ENCODE measurements at regions not wholly inside any gene's neighbourhood (a gene's known extent, or its start where the extent isn't known, plus 50 kb on each side); places are given as distances from the start of the nearest gene placed in this dataset.
"Not testable (repeated sequence)": the region's sequence is repeated elsewhere in the genome, so short reads cannot be mapped to it uniquely, and the experiment has no call there.

DNA sequence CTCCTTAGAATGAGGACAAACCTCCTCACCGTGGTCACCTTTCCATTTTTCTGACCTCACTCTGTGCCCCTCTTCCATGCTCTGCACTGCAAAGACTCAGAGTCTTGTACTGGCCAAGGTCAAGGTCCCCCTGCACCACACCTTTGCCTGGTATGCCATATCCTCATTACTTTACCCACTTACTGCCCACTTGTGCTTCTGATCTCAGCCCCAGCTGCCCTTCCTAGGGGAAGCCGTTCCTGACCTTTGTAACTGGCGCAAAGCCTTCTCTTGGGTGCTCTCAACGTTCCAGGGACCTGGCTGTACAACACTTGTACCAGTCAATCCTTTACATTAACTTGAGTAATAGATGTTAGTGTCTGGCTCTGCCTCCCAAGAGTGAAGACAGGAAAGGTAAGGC lies 256.0 kb downstream of the SV2B start:
- Mint-ChIP-seq H3K4me3 (no peak overlapping the region), H3K27ac (no peak overlapping the region), H3K27me3 (peaks cover 12% of the 10 kb centered on the region), H3K36me3 (no peaks in the 10 kb centered on the region), H3K4me1 (ENCODE audit: unreplicated experiment) (no peaks in the 10 kb centered on the region), H3K9me3 (no peaks in the 10 kb centered on the region)
- TF ChIP-seq, protein P1, sequence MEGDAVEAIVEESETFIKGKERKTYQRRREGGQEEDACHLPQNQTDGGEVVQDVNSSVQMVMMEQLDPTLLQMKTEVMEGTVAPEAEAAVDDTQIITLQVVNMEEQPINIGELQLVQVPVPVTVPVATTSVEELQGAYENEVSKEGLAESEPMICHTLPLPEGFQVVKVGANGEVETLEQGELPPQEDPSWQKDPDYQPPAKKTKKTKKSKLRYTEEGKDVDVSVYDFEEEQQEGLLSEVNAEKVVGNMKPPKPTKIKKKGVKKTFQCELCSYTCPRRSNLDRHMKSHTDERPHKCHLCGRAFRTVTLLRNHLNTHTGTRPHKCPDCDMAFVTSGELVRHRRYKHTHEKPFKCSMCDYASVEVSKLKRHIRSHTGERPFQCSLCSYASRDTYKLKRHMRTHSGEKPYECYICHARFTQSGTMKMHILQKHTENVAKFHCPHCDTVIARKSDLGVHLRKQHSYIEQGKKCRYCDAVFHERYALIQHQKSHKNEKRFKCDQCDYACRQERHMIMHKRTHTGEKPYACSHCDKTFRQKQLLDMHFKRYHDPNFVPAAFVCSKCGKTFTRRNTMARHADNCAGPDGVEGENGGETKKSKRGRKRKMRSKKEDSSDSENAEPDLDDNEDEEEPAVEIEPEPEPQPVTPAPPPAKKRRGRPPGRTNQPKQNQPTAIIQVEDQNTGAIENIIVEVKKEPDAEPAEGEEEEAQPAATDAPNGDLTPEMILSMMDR (conservative IDR thresholded peaks at IDR 0.05) = no peak
- DNase-seq (ENCODE audit: extremely low spot score, unreplicated experiment) = no peak

DNA sequence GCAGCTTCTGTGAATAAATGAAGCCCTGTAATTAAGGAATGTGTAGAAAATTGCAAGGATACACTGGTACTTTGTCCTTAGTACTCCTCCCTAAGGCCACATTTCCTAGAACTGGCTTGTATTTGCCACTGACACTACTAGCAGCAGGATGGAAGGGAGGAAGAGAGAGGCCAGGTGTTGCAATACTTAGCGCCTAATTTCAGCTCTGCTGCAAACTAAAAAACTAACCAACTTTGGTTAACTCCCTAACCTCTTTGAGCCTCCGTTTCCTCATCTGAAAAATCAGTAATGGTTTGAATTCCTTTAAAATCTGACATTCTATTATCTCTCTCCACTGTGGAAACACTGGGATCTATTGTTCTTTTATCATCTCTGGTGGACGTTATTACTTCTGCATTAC lies 257.0 kb downstream of the SV2B start:
- H3K36me3 Mint-ChIP-seq = no peaks in the 10 kb centered on the region
- H3K9me3 Mint-ChIP-seq = peaks cover 4% of the 10 kb centered on the region
- TF ChIP-seq, protein P1 (conservative IDR thresholded peaks at IDR 0.05) = no peak
- no peak overlapping the region for H3K4me3 Mint-ChIP-seq
- peaks cover 10% of the 10 kb centered on the region for H3K27me3 Mint-ChIP-seq
- no peak for DNase-seq (ENCODE audit: extremely low spot score, unreplicated experiment)
- H3K4me1 Mint-ChIP-seq (ENCODE audit: unreplicated experiment) = no peaks in the 10 kb centered on the region
- H3K27ac Mint-ChIP-seq = no peak overlapping the region

DNA sequence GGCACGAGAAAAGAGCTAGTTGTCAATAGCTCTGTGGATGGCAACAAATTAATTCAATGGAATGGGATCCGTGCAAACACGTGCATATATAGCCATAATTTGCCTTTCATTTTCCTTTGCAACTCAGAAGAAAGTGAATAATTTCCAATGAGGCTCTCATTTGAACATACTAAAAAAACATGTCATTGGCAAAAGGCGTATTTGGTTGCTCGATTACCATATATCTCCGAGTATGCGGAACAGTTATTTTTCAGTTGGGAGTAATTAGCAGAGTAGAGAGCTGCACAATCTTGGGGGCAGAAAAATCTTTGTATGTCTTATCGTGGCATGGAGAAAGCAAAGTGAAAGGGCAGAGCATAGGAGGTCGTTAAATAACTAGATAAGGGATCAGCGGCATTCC lies 257.4 kb downstream of the SV2B start:
- Mint-ChIP-seq H3K27me3 (peaks cover 10% of the 10 kb centered on the region), H3K4me3 (no peak overlapping the region), H3K9me3 (peaks cover 4% of the 10 kb centered on the region), H3K36me3 (no peaks in the 10 kb centered on the region), H3K27ac (no peak overlapping the region), H3K4me1 (ENCODE audit: unreplicated experiment) (no peaks in the 10 kb centered on the region)
- TF ChIP-seq, protein P1 (conservative IDR thresholded peaks at IDR 0.05) = no peak
- DNase-seq (ENCODE audit: extremely low spot score, unreplicated experiment) = no peak

DNA sequence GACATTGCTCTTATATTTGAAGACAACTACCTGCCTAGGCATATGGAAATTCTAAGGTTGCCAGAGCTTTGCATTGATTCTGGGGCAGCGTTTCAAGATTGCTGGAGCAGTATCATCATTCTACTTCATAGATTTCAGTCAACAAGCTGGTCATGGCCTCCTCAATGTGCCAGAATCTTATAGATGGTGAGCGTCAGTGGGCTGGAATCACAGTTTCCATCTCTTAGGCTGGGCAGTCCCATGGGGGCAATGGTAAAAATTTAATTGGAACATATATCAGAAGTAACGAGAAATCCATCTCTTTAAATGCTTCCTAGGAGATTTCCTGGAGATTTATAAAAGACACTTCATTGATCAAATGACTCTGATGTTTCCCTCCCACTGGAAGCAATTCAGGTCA lies 258.3 kb downstream of the SV2B start:
- H3K4me1 Mint-ChIP-seq (ENCODE audit: unreplicated experiment) = no peaks in the 10 kb centered on the region

DNA sequence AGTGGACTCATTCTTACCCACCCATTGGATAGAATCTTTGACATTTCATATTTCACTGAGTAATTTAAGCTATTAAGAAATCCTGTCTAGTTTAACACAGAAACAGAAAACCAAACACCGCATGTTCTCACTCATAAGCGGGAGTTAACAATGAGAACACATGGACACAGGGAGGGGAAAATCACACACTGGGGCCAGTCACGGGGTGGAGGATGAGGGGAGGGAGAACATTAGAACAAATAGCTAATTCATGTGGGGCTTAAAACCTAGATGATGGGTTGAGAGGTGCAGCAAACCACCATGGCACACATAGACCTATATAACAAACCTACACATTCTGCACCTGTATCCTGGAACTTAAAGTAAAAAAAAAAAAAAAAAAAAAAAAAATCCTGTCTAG lies 261.6 kb downstream of the SV2B start:
- H3K4me3 Mint-ChIP-seq; H3K4me1 Mint-ChIP-seq (ENCODE audit: unreplicated experiment); H3K27ac Mint-ChIP-seq; DNase-seq (ENCODE audit: extremely low spot score, unreplicated experiment); H3K36me3 Mint-ChIP-seq; H3K27me3 Mint-ChIP-seq: not testable (repeated sequence)
- peaks cover 10% of the 10 kb centered on the region for H3K9me3 Mint-ChIP-seq

More for the DNA sequence above, 258.3 kb downstream of the SV2B start:
- Mint-ChIP-seq H3K4me3 (no peak overlapping the region), H3K9me3 (peaks cover 4% of the 10 kb centered on the region), H3K27ac (no peak overlapping the region), H3K27me3 (peaks cover 9% of the 10 kb centered on the region), H3K36me3 (no peaks in the 10 kb centered on the region)
- DNase-seq (ENCODE audit: extremely low spot score, unreplicated experiment) = no peak
- TF ChIP-seq, protein P1 (conservative IDR thresholded peaks at IDR 0.05) = no peak

DNA sequence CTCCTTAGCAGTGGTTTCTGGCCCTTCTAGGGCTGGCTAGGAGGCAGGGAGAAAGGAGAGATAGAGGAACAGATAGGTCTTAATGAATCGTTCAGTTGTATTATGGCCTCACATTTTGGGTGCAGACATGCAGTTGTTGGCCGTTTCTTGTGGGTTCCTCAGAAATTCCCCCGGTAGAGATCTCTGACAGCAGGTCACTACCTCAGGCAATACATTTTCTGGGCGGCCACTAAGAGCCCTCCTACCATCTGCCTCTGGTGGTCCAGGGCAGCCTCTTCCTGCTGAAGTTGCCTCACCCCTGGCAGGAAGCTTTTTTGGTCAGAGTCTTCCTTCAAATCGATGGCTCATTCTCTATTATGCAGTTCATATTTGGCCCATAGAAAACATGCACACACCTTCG lies 266.1 kb downstream of the SV2B start:
- H3K27ac Mint-ChIP-seq = no peak overlapping the region
- H3K9me3 Mint-ChIP-seq = peaks cover 10% of the 10 kb centered on the region
- H3K27me3 Mint-ChIP-seq = peaks cover 5% of the 10 kb centered on the region
- no peaks in the 10 kb centered on the region for H3K4me1 Mint-ChIP-seq (ENCODE audit: unreplicated experiment)
- no peak overlapping the region for H3K4me3 Mint-ChIP-seq
- TF ChIP-seq, protein P1 (conservative IDR thresholded peaks at IDR 0.05) = no peak
- no peaks in the 10 kb centered on the region for H3K36me3 Mint-ChIP-seq
- no peak for DNase-seq (ENCODE audit: extremely low spot score, unreplicated experiment)
